GM12878 (cell line): ENCODE measurements at regions not wholly inside any gene's neighbourhood (a gene's known extent, or its start where the extent isn't known, plus 50 kb on each side); places are given as distances from the start of the nearest gene placed in this dataset.

Experiments
- ATAC-seq: fragments of 200-7000 bp; cut with Tn5 transposase; 3 replicates; pipeline ENCODE4 v1.9.1; 2020; ENCODE audit warnings: mild to moderate bottlenecking, moderate library complexity
- BruUV-seq: library from RNA; stranded (reverse); fragments of 400-500 nt; replicated peaks from 2 replicates; lab custom pipeline; 2021; lab: Mats Ljungman, UMichigan
- CTCF ChIA-PET: fragments of 300-600 bp; sonication (Branson Sonifier 250); formaldehyde crosslinking; extraction: SDS; loops from one replicate; lab custom pipeline; 2021; ENCODE audit warnings: inconsistent platforms; lab: Yijun Ruan, JAX
- POLR2A ChIA-PET: fragments of 350-600 bp; formaldehyde crosslinking; extraction: SDS; loops from one replicate; lab custom pipeline; 2021; ENCODE audit warnings: inconsistent platforms; lab: Charles Lee
- RAD21 ChIA-PET: fragments of 300-600 bp; sonication (Branson Sonifier 250); formaldehyde crosslinking; loops from one replicate; lab custom pipeline; 2023; ENCODE audit warnings: antibody characterized with exemption; ENCODE audit not compliant: unreplicated experiment; lab: Charles Lee
- SMC1A ChIA-PET: fragments of 300-600 bp; sonication (Branson Sonifier 250); formaldehyde crosslinking; loops from one replicate; lab custom pipeline; 2023; ENCODE audit not compliant: unreplicated experiment, uncharacterized antibody; lab: Charles Lee
- DNase-seq: peaks from one replicate; pipeline ENCODE4 v3.0.0-alpha.2; 2011; ENCODE audit warnings: low read depth, low spot score
- FAIRE-seq: peaks from 3 replicates; lab custom pipeline; 2011; peaks lifted over from hg19 to GRCh38; lab: Jason Lieb, UNC
- H2AFZ ChIP-seq: 2 replicates; pipeline ENCODE4 v1.6.0; 2011; ENCODE audit warnings: low read depth, low read length, control low read depth; ENCODE audit not compliant: control insufficient read depth
- H3K27ac ChIP-seq: 2 replicates; pipeline ENCODE4 v1.5.1; 2011; ENCODE audit warnings: control low read depth; ENCODE audit not compliant: control insufficient read depth, insufficient read depth
- H3K27me3 ChIP-seq, 2 experiments: replicated peaks in 1 of 2; 2 replicates each; pipeline versions ENCODE4 v1.6.0 to v1.6.1; 2011; ENCODE audit warnings: low read length in 1 of 2; ENCODE audit not compliant: control insufficient read depth in 2 of 2, insufficient read depth in 2 of 2
- H3K36me3 ChIP-seq, 2 experiments: 2 replicates each; pipeline ENCODE4 v1.5.1; 2011; ENCODE audit warnings: low read length in 1 of 2; ENCODE audit not compliant: control insufficient read depth in 2 of 2, insufficient read depth in 2 of 2
- H3K4me1 ChIP-seq: 2 replicates; pipeline ENCODE4 v1.6.1; 2011; ENCODE audit warnings: mild to moderate bottlenecking, low read length, moderate library complexity, mixed read lengths; ENCODE audit not compliant: control insufficient read depth, insufficient read depth
- H3K4me2 ChIP-seq: 2 replicates; pipeline ENCODE4 v1.6.0; 2011; ENCODE audit warnings: control low read depth; ENCODE audit not compliant: control insufficient read depth, insufficient read depth
- H3K4me3 ChIP-seq: fragments of 200-600 bp; sonication (generic); 2 replicates; pipeline ENCODE4 v1.5.1; 2016
- H3K79me2 ChIP-seq: 2 replicates; pipeline ENCODE4 v1.6.0; 2011; ENCODE audit warnings: low read length; ENCODE audit not compliant: control insufficient read depth, insufficient read depth
- H3K9ac ChIP-seq: 2 replicates; pipeline ENCODE4 v1.8.0; 2011; ENCODE audit warnings: low read length, control low read depth, mixed read lengths; ENCODE audit not compliant: control insufficient read depth, insufficient read depth
- H3K9me3 ChIP-seq: replicated peaks from 3 replicates; pipeline ENCODE4 v1.5.1; 2011; ENCODE audit warnings: mild to moderate bottlenecking, low read length; ENCODE audit not compliant: control insufficient read depth, insufficient read depth
- H4K20me1 ChIP-seq: 2 replicates; pipeline ENCODE4 v1.6.0; 2011; ENCODE audit not compliant: control insufficient read depth, insufficient read depth
- FOXM1 ChIP-seq: IDR thresholded peaks from 2 replicates; pipeline ENCODE4 v1.6.1; 2012; ENCODE audit warnings: low read depth, mild to moderate bottlenecking, inconsistent platforms, low read length, moderate library complexity
- NR2C2 ChIP-seq: IDR thresholded peaks from 2 replicates; pipeline ENCODE4 v1.6.1; 2011; ENCODE audit warnings: borderline replicate concordance, low read depth; ENCODE audit not compliant: control insufficient read depth, insufficient read length
- RUNX3 ChIP-seq: IDR thresholded peaks from 2 replicates; pipeline ENCODE4 v1.6.1; 2012; ENCODE audit warnings: low read length, inconsistent platforms
- WGBS: methylation state at CpG from one replicate; pipeline ENCODE4 v1.1.6; 2016; ENCODE audit warnings: low lambda C conversion rate; ENCODE audit not compliant: insufficient replicate concordance, insufficient coverage; ENCODE audit errors: missing lambda C conversion rate; 5-methylcytosine and 5-hydroxymethylcytosine counted together
- in situ Hi-C: fragments of 300-500 bp; cut with MboI; formaldehyde crosslinking; loops from 9 replicates; pipeline ENCODE4 v1.14.3; 2018; ENCODE audit warnings: mixed read lengths
- intact Hi-C: fragments of 100-400 bp; cut with micrococcal nuclease; formaldehyde crosslinking; loops from one replicate; pipeline ENCODE4 v1.14.2; 2022; ENCODE audit not compliant: unreplicated experiment
- TF ChIP-seq, protein P1 (sequence below): fragments of 450-650 bp; IDR thresholded peaks from 2 replicates; pipeline ENCODE4 v1.6.1; 2017; ENCODE audit warnings: mild to moderate bottlenecking, moderate library complexity

DNA sequence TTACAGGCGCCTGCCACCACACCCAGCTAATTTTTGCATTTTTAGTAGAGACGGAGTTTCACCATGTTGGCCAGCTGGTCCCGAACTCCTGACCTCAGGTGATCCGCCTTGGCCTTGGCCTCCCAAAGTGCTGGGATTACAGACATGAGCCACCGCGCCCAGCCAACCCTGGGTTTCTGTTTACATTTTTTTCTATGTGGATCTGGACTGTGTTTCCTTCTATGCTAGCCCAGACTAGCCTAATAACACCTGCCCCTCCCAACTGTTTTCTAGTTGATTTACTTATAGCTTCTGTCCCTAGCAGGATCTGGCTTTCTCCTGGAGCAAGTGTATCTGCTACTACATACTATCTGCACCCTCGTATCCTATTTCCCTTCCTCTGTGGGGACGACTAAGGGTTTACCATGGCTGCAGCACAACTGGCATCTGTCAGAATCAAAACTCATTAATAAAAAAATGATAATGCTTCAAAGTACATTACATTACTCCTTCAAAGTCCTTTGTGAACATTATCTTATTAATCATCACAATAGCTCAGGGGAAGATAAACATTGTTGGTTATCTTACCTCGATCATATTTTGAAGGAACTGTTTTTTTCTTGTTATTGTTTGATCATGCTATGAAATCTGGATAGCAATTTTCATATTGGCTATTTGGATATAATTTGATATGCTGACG is 228.3 kb downstream of the KLF5 start:
- H3K4me1 ChIP-seq = no peaks in the 10 kb centered on the region
- DNase-seq (no peak), FAIRE-seq (no peak), ATAC-seq (no peak)
- 46% methylated on average over 10 of the region's 10 CpGs for WGBS
- BruUV-seq = no TSS peak
- no peak overlapping the region for H3K4me2 ChIP-seq
- ChIA-PET POLR2A (no interaction called here), SMC1A (no interaction called here), CTCF (no interaction called here), RAD21 (no interaction called here)
- no peaks in the 10 kb centered on the region for H3K36me3 ChIP-seq
- in situ Hi-C loops (no loop called here), intact Hi-C loops (no loop called here)
- TF ChIP-seq NR2C2 (no peak), RUNX3 (no peak), FOXM1 (no peak)
- no peak overlapping the region for H2AFZ ChIP-seq
- H3K9ac ChIP-seq = no peak overlapping the region
- no peak overlapping the region for H3K27ac ChIP-seq
- H3K4me3 ChIP-seq = no peak overlapping the region
- H4K20me1 ChIP-seq = no peaks in the 10 kb centered on the region
- H3K9me3 ChIP-seq = no peaks in the 10 kb centered on the region
- H3K79me2 ChIP-seq = no peaks in the 10 kb centered on the region
- no peaks in the 10 kb centered on the region for H3K27me3 ChIP-seq

DNA sequence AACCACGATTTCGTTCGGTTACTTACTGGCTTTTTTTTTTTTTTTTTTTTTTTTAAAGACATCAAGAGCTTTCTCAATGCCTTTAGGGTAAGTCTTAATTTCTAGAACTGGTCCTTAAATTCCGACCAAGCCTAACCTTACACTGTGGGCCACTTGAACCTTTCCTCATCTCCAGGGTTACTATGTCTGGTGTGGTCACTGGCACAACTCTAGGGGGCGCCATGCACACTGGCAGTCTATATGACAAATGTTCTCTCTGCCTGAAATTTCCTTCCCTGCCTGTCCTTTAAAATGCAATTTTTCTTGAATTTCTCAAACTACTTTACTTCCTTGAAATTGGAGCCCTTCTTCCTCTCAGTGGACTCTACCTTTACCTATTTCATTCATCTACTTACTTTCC is 227.4 kb downstream of the KLF5 start:
- ChIA-PET POLR2A (no interaction called here), SMC1A (interaction anchor here (0.6 kb wide), 1 partner anchor 728 kb away, joined by 3 read pairs; no protein-coding TSS in a partner anchor), CTCF (interaction anchor here (0.6 kb wide), 1 partner anchor 251 kb away, joined by 3 read pairs; no protein-coding TSS in a partner anchor), RAD21 (no interaction called here)
- 55% methylated on average over 5 of the region's 5 CpGs for WGBS
- no peaks in the 10 kb centered on the region for H3K9me3 ChIP-seq
- no peaks in the 10 kb centered on the region for H3K4me1 ChIP-seq
- H3K36me3 ChIP-seq = no peaks in the 10 kb centered on the region
- FAIRE-seq (no peak), ATAC-seq (no peak)
- BruUV-seq = no TSS peak
- H3K27me3 ChIP-seq = no peaks in the 10 kb centered on the region
- intact Hi-C loops = no loop called here
- TF ChIP-seq, protein P1, sequence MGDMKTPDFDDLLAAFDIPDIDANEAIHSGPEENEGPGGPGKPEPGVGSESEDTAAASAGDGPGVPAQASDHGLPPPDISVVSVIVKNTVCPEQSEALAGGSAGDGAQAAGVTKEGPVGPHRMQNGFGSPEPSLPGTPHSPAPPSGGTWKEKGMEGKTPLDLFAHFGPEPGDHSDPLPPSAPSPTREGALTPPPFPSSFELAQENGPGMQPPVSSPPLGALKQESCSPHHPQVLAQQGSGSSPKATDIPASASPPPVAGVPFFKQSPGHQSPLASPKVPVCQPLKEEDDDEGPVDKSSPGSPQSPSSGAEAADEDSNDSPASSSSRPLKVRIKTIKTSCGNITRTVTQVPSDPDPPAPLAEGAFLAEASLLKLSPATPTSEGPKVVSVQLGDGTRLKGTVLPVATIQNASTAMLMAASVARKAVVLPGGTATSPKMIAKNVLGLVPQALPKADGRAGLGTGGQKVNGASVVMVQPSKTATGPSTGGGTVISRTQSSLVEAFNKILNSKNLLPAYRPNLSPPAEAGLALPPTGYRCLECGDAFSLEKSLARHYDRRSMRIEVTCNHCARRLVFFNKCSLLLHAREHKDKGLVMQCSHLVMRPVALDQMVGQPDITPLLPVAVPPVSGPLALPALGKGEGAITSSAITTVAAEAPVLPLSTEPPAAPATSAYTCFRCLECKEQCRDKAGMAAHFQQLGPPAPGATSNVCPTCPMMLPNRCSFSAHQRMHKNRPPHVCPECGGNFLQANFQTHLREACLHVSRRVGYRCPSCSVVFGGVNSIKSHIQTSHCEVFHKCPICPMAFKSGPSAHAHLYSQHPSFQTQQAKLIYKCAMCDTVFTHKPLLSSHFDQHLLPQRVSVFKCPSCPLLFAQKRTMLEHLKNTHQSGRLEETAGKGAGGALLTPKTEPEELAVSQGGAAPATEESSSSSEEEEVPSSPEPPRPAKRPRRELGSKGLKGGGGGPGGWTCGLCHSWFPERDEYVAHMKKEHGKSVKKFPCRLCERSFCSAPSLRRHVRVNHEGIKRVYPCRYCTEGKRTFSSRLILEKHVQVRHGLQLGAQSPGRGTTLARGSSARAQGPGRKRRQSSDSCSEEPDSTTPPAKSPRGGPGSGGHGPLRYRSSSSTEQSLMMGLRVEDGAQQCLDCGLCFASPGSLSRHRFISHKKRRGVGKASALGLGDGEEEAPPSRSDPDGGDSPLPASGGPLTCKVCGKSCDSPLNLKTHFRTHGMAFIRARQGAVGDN = no peak
- TF ChIP-seq, all 136 proteins: peak for 0
- no peak overlapping the region for H2AFZ ChIP-seq
- H3K9ac ChIP-seq = no peak overlapping the region
- H3K79me2 ChIP-seq = no peaks in the 10 kb centered on the region
- no peak overlapping the region for H3K4me3 ChIP-seq
- no peak for DNase-seq
- H3K27ac ChIP-seq = no peak overlapping the region
- in situ Hi-C loops = no loop called here
- no peak overlapping the region for H3K4me2 ChIP-seq
- no peaks in the 10 kb centered on the region for H4K20me1 ChIP-seq
